SIG-M5 treated with dmso at 0.1 percent for 504 hours (cell line): ENCODE measurements at regions not wholly inside any gene's neighbourhood (a gene's known extent, or its start where the extent isn't known, plus 50 kb on each side); places are given as distances from the start of the nearest gene placed in this dataset.
"Not testable (repeated sequence)": the region's sequence is repeated elsewhere in the genome, so short reads cannot be mapped to it uniquely, and the experiment has no call there.

Experiments used
- DNase-seq: peaks from one replicate; lab custom pipeline; 2025; ENCODE audit not compliant: unreplicated experiment; lab: John Stamatoyannopoulos, UW

GRCh38 chr10:52533986-52534385 is 219.9 kb downstream of the DKK1 start:
- no peak for DNase-seq

- no peak for DNase-seq
These were observed 225.4 kb downstream of the DKK1 start for GRCh38 chr10:52539463-52539862.

GRCh38 chr10:52540479-52540984 is 226.5 kb downstream of the DKK1 start:
- no peak for DNase-seq

- DNase-seq, result no peak
These were observed 227.0 kb downstream of the DKK1 start for GRCh38 chr10:52541006-52541473.

GRCh38 chr10:52542906-52543305 is 228.8 kb downstream of the DKK1 start:
- DNase-seq, result no peak

GRCh38 chr10:52551046-52551445 is 221.5 kb downstream of the MBL2 start:
- no peak for DNase-seq

GRCh38 chr10:52558090-52558489 is 214.5 kb downstream of the MBL2 start:
- DNase-seq, result no peak

GRCh38 chr10:52561322-52561721 is 211.3 kb downstream of the MBL2 start:
- DNase-seq, result no peak

- DNase-seq, result no peak
These were observed 209.2 kb downstream of the MBL2 start for GRCh38 chr10:52563360-52563759.

- DNase-seq, result no peak
These were observed 205.9 kb downstream of the MBL2 start for GRCh38 chr10:52566471-52567246.

- DNase-seq, result no peak
These were observed 205.4 kb downstream of the MBL2 start for GRCh38 chr10:52567247-52567580.

- no peak for DNase-seq
These were observed 204.3 kb downstream of the MBL2 start for GRCh38 chr10:52568309-52568708.

- no peak for DNase-seq
These were observed 202.1 kb downstream of the MBL2 start for GRCh38 chr10:52570490-52570889.

GRCh38 chr10:52571018-52571417 is 201.6 kb downstream of the MBL2 start:
- DNase-seq, result no peak

GRCh38 chr10:52571516-52572182 is 200.9 kb downstream of the MBL2 start:
- DNase-seq, result no peak

- DNase-seq, result no peak
These were observed 199.2 kb downstream of the MBL2 start for GRCh38 chr10:52573347-52573746.

GRCh38 chr10:52574697-52575096 is 197.9 kb downstream of the MBL2 start:
- no peak for DNase-seq

- DNase-seq, result no peak
These were observed 195.5 kb downstream of the MBL2 start for GRCh38 chr10:52577047-52577446.

- DNase-seq, result no peak
These were observed 193.6 kb downstream of the MBL2 start for GRCh38 chr10:52578871-52579405.

- DNase-seq, result not testable (repeated sequence)
These were observed 190.9 kb downstream of the MBL2 start for GRCh38 chr10:52581636-52582035.

GRCh38 chr10:52583336-52583735 is 189.2 kb downstream of the MBL2 start:
- no peak for DNase-seq

GRCh38 chr10:52586710-52587109 is 185.9 kb downstream of the MBL2 start:
- DNase-seq, result no peak
